RCC 7860 (cell line): ENCODE measurements at regions not wholly inside any gene's neighbourhood (a gene's known extent, or its start where the extent isn't known, plus 50 kb on each side); places are given as distances from the start of the nearest gene placed in this dataset.

Experiments used
- DNase-seq: peaks from one replicate; pipeline ENCODE4 v3.0.0-alpha.2; 2015; ENCODE audit warnings: low spot score
- FAIRE-seq: peaks from 2 replicates; lab custom pipeline; 2012; peaks lifted over from hg19 to GRCh38; lab: Jason Lieb, UNC

DNA sequence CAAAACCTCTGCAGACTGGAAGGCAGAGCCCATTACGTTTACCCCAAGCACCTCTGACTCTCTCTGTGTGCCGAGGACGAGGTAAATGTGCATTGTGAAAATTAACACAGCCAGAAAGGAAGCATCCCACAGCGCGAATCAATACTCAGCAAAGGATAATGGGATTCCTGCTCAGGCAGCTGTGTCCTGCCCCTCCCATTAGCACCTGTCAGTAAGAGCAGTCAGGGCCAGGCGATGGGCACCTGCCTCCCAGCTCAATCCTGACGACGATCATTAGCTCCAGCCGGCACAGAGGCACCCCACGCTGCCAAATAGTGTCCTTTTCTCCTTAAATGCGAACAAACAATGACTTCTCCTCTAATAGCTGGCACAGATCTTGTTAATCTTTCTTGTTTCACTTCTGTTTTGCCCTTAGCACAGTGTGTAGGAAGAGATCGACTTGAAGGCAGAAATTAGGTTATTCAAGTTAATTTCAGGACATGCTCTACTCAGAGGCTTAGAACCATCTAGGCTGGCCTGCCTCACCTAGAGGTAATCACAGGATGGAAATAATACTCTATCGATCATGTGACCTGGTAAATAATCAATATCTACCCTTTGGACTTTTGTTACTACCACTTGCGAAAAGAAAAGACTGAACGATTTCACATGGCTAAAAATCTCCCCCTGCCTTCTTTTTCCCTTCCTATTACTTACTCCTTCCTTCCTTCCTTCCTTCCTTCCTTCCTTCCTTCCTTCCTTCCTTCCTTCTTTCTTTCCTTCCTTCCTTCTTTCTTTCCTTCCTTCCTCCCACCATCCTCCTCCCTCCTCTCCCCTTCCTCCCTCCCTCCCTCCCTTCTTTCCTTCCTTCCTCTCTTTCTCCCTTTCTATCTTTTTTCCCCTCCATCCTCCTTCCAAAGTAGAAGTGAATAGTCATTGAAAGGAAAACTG is 487.9 kb upstream of the ID2 start:
- FAIRE-seq (no peak), DNase-seq (no peak)

DNA sequence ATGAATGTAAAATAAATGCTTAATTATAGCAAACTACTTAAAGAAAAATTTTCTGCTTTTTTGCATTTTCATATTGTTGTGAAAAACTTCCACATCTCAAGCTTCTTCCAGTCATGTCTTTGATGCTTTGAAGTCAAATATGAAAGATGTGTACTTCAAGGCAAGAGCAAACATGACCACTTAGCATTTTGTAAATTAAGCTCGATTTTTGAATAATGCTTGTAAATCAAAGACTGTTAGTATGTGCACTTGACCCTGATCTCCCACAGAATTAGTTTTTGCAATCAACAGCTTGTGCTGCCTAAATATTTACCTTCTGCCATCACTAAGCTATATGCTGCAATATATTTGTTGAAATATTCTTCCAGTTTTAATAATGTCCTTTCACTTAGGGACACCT is 486.1 kb upstream of the ID2 start:
- DNase-seq (no peak), FAIRE-seq (no peak)

DNA sequence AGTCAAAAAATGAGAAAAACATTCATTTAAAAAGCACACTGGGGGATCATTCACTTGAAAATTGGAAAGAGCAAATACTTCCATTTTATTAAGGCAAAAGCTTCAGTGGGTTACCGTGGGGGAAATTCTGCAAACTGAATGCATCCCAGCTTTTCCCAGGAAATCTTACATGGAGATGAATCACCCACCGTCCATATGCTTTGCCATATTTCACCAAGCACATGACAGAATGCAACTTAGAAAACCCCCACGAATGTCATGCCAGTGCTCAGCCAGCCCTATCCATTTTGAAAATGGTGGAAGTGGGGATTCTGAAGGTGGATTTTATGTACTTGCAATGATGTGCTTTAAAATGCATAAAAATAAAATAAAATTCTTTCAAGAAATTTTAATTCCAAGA is 485.5 kb upstream of the ID2 start:
- FAIRE-seq (peak; percentile 59), DNase-seq (peak; percentile 26)

DNA sequence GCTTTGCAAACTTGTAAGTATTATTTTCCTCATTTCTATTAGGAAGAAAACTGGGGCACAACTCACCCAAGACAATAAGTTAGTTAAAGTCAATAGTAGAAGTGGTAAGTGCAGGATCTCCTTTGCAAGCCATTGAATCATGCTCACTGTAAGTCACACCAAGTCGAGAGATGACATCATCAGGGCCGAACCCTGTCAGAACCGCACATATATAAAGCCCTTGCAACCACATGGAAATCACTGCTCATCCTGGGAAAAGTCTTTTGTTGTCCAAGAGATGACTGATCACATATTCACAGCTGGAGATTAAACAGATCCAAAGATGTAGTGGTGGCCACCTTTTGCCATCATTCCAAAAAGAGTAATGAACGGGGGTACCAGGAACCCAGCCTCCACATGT is 484.8 kb upstream of the ID2 start:
- peak; percentile 74 for DNase-seq
- peak; percentile 38 for FAIRE-seq

DNA sequence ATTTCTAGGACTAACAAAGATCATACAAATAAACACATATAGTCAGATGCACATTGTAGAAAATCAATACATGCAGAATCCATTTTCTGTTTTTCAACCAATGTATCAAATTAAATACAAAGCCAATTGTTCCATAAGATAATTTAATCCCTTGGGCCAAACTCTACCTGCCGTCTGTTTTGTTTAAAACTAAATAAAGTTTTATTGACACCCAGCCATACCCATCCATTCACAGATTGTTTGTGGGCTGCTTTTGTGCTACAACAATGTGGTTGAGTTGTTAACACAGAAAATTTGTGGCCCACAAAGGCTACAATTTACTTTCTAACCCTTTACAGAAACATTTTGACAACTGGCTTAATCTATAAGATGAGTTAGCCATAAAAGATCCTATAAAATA is 484.0 kb upstream of the ID2 start:
- FAIRE-seq (no peak), DNase-seq (no peak)

DNA sequence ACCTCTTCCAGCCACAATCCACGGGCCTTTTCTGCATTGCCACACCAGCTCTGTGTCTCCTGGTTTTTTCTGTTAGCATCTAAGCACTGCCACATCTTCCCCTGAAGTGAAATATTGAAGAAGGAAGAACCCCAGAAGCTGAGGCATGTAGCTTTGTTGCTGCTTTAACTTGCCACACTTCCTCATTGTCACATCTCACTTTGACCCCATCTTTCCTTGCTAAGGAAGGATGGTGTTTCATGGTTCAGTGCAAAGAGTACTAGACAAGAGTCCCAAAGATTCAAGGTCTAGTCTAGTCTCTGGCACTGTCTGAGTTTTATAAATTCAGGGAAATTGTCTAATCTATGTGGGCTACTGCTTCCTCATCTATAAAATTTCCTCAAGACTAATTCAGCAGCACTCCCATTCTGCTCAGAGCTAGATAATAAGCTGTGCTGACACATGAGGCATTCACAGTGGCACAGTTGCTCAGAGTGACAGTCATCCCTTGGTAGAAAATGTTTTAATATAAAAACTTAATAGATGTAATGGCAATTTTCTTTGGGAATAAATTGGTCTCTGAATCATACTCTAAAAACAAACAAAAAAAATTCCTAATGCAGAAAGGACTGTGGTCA is 483.0 kb upstream of the ID2 start:
- FAIRE-seq (no peak), DNase-seq (no peak)

DNA sequence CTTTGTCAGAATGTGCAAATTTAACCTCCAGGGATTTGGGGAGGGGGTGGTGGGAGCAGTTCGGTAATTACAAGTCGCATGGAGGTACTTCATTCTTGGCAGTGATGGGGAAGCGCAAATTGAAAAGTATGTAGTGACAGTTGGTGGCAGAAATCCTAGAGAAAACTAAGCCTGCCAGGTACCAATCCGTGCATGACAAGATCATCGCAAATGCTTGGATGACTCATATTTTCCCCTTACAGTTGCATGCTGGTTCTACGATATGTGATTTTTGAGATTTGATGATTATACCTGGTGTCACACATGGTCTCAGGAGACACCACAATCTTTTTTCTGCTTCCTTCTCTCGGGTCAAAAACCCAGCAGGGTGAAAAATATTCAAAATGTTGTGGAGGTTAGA is 479.7 kb upstream of the ID2 start:
- DNase-seq (peak; percentile 79), FAIRE-seq (peak; percentile 85)

DNA sequence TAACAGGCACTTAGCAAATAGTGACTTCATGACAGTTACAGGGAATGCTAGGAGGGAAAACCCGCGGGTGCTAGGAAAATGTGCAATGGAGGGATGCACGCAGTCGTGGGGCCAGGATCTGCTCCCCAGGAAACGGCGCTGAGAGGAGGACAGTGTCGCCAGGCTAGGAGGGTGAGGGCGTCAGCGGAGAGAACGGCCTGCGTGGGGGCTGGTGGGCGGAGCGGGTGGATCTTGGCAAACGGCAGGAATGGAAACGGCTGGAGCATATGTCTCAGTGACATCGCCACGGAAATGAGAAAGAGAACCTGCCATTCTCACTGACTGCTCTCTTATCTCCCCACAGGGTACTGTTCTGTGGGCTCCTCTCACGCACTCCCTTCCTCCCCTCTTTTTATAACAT is 478.5 kb upstream of the ID2 start:
- no peak for DNase-seq
- FAIRE-seq: no peak

DNA sequence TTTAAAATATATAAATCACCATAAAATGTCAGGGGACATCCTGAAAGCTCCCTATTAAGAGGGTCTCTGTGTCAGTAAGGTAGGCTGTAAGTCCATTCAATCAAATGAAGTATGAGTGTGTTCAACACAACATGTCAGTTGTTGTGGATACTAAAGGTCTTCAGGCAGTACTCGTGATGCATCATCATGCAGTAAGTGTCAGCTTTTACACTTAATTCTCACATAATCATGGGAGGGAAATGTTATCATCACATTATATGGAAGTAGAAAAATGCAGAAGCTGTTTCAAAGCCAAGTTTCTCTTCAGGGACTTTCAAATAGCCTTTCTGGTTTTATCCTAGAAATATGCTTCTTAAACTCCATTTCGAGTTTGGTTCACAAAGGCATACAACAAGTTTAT is 477.1 kb upstream of the ID2 start:
- DNase-seq (no peak), FAIRE-seq (no peak)

DNA sequence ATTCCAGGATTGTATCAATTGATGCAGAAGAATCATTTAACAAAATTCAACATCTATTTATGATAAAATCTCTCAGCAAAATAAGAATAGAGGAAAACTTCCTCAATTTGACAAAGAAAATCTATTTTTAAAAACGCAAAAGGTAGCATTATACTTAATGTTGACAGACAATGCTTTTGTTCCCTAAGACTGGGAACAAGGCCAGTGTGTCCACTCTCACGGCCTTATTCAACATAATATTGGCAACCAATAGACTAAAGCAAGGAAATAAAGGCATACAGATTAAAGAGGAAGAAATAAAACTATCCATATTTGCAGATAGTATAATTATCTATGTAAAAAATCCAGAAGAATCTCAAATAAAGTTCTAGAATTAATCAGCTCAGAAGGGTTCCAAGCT is 472.4 kb upstream of the ID2 start:
- no peak for DNase-seq
- FAIRE-seq: no peak

DNA sequence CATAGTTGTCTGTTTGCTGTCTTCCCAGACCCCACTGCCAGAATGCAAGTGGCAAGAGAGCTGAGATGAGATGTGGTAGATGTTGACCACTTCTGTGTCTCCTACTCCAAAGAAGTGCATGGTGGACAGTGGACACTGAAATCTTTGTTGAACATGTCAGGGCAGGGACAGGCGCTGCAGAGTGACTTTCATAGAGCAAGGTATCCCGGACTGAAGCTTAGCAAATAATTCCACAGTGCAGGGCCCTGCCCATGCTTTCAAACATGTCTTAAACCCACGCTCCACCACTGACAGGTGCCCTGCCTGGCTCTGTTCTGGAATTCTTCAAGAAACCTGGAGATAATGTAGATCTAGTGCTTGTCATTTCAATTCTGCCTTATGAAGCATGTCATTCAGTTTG is 470.5 kb upstream of the ID2 start:
- FAIRE-seq (no peak), DNase-seq (no peak)

DNA sequence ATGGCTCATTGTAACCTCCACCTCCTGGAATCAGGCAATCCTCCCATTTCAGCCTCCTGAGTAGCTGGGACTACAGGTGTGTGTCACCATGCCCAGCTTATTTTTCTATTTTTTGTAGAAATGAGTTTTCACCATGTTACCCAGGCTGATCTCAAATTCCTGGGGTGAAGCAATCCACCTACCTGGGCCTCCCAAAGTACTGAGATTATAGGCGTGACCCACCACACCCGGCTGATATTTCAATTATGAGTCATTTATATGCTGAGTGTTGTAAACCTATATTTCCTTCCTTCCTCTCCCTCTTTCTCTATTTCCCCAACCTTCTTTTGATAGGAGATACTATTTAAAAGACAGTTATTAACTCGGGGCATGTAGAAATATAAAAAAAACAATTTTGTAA is 469.6 kb upstream of the ID2 start:
- FAIRE-seq (no peak), DNase-seq (no peak)

DNA sequence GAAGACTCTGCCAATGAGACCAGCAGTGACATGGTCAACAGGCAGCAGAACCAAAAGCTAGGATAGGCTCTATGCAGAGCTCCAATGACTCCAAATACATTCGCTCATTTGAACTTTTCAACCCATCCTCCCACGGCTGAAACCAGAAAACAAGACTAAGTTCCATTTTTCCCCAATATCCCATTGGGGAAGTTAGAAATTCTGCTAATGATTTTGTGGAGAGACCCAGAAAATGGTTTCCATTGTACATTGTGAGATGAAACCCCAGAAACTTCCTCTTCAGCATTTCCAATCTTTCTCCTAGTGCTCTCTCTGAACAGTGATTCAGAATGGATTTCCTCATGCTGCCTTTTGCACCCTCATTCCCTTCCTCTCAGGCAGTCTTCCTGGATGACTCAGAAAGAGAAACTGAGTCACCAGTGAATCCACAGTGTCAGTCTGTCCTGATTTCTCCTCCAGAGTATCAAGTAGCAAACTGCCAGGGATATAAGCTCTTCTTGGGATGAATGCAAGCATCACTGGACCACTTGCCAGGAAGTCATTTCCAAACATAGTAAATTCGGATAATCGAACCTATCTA is 467.7 kb upstream of the ID2 start:
- DNase-seq (peak; percentile 44), FAIRE-seq (no peak)

DNA sequence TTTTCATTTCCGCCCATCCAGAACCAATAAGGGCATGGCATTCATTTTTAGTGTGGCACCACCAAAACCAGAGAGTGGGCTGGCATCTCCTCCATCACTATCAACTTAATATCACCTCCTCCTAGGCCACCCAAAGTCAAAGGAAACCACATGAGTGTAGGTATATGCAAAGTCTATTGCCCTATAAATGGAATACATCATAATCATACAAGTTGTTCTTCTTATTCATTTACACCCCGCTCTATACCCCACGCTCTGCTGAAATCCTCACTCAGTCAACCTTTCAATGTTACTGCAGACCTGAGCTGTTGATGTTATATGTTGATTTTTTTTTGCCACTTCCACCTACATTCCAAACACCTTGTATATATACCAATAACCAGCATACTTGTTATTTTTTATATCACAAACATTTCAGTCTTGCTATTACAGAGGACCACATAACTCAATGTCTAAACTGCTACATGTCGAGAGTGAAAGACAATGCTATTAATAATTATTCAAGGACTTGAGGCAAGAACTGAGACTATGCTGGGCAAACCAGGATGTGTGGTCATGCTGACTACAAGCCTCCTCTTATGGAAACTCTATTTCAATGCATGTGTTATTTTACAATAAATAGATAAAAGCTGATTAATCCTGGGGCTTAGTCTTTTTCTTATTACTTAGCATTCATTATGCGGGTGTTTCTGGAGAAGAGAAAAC is 466.5 kb upstream of the ID2 start:
- DNase-seq (peak; percentile 28), FAIRE-seq (peak; percentile 81)

DNA sequence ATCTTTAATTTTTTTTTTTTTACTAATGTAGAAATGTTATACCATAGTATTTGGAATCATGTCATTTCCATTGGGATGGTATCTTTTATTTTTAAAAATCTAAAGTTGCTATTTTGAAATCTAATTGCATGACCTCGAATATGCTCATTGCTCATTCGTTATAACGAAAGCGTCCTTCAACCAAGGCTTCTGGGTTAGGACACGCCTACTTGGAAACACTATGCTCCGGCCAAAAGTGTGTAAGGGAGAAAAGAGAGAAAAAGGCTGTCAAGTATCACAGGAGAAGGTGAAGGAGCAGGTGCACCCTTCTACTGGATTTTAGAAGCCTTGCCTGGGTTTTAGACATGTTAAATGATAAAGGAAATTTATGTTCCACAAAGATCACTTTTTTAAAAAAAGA is 465.9 kb upstream of the ID2 start:
- FAIRE-seq: no peak
- no peak for DNase-seq

DNA sequence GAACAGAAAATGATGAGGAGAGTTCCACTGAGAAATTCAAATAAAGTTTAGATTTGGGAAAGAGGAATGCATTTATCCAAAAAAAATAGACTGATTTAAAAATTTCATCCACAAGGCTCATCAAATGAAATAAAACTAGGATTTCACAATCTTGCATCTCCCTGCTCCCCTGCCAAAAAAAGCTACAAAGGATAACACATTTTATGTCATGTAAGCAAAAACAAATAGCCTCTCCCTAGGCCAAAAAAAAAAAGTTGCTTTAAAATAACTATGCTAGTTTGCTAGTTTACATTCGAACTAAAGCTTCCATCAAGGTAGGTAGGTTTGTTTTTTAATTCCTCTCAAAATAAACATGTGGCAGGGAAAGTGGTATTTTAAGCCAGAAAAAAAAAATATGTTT is 465.5 kb upstream of the ID2 start:
- FAIRE-seq (no peak), DNase-seq (no peak)

DNA sequence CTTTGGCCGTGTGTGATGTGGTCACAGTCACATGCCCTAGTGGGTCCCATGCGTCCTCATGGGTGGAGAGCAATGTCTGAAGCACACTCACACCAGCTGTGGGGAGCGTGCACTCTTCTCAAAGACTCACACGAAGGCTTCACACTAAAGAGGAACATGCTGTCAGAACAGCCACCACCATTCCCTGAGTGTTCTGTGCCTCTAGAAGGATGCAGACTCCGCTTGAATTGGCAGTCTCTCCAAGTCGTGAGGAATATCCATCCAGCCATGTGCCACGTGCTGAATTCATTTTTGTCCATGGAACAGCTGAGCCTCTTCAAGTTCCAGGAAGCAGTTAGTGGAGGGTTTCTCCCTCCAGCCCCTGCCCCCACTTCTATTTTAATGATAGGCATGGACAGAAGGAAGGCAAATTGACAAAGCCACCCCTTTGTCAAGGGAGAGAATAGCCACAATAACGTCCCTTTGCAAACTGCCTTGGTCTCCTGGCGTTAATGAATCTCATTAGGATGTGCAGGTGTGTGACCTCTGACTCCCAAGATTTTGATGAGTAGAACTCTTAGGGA is 464.3 kb upstream of the ID2 start:
- DNase-seq (no peak), FAIRE-seq (no peak)

DNA sequence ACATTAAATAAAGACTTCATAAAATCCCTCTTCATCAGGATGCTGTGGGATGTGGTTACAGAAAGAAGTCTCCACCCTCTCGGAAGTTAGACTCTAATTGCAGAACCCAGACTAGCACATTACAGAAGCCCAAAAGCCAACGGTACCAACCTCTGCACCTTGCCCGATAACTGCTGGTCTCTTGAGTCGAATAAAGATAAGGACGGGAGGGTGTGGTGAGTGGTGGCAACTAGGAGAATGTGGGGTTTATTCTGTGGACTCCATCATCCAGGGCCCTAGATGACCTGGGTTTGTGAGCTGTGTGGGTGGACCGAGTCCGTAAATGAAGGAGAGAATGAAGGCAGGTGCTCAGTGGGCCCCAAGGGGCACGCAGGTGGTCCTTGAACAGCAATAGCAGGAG is 462.8 kb upstream of the ID2 start:
- FAIRE-seq (no peak), DNase-seq (no peak)

DNA sequence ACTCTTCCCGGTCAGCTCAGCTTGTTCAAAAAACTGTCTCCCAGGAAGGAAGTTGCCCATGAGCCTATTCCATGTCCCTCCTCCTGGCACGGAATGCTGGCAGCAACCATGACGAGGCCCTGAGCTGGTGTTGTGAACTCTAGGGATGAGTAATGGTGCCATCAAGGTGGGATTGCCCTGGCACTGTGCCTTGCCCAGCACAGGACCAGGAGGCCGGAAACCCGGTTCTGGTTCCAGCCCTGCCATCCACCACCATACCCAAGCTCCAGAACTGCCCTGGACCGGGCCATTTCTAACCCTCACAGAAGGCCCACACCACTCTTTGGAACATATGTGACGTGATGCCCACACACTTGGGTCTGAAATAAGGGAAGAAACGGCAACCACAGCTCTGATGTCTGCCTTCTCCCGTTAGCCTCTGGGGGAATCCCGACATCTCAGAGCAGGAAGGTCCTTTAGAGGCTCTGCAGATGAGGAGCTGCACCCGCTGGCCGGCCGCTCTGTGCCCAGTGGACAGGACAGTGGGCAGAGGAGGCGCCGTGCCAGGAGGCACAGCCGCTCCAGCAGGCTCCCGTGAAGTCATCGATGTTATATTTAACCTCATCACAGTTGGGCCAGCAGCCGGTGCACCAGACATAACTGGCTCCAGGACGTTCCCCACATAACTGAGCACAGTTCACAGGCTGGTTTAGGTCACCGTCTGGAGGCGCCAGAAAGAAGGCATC is 462.1 kb upstream of the ID2 start:
- peak; percentile 77 for FAIRE-seq
- peak; percentile 87 for DNase-seq

DNA sequence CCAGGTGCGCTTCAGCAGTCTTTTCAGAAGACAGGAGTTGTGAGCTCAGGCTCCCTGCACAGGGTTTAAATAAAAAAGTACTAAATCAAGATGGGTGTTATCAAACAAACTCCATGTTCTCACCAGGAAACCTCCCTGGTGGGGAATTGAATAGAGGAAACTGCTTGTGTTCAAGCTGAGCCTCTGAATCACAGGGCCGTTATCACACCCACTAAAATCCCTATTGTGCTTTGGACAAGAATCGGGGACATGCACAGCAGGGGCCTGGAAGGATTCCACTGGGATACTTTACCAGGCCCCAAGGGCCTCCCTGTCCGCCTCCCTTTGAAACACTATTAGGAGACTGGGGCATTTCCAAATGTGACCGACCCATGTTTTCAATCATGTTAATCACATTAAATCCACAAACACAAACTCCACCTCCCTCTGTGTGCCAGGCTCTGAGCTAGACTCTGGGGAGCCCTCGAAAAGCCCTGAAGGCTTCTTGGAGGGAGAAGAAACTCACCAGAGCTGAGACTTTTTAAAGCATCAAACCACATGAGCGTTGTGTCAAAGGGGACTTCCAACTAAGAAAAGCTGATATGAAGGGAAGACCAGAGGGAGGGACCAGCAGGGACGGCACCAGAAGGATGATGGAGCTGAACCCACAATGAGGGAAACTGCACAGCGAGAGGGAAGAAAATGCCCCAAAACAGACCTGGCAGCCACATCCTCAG is 458.7 kb upstream of the ID2 start:
- DNase-seq (no peak), FAIRE-seq (no peak)
